ENCODE measurements at regions not wholly inside any gene's neighbourhood (a gene's known extent, or its start where the extent isn't known, plus 50 kb on each side); places are given as distances from the start of the nearest gene placed in this dataset.

GRCh38 chr22:34057726-34058125 lies 137.4 kb upstream of the LARGE1 start:
- RAD21 ChIA-PET (ENCODE audit: low non-redundant PET in 1 of 2, low total read pairs in 2 of 2, uncharacterized antibody in 2 of 2, unreplicated experiment in 2 of 2): no interaction called here
- Histone ChIP-seq H3K79me2 (ENCODE audit: insufficient read depth, low read length) (no peaks in the 10 kb centered on the region), H3K27ac (ENCODE audit: low read depth, low read length) (no peak overlapping the region), H3K9ac (ENCODE audit: low read length) (no peak overlapping the region), H3K36me3 (ENCODE audit: control insufficient read depth in 1 of 2, insufficient read depth in 2 of 2, low read length in 2 of 2) (no peaks in the 10 kb centered on the region), H3K4me3 (replicated peaks in 1 of 2; ENCODE audit: low read depth in 1 of 2, low read length in 2 of 2) (no peak overlapping the region), H3K27me3 (ENCODE audit: insufficient read depth, low read length) (no peaks in the 10 kb centered on the region), H3K9me2 (ENCODE audit: insufficient read depth) (no peaks in the 10 kb centered on the region), H4K20me1 (ENCODE audit: insufficient read depth) (no peaks in the 10 kb centered on the region), H3K9me3 (ENCODE audit: control insufficient read depth in 1 of 2, insufficient read depth in 1 of 2, low read depth in 1 of 2, low read length in 2 of 2) (peaks cover 15 to 38% of the 10 kb centered on the region in 2 experiments; a peak in 2 of 4 replicates), H2AFZ (ENCODE audit: low read depth, low read length, poor library complexity, severe bottlenecking) (no peak overlapping the region), H3K4me1 (ENCODE audit: control insufficient read depth in 1 of 2, insufficient read depth in 2 of 2, low read length in 2 of 2) (no peaks in the 10 kb centered on the region), H3K4me2 (ENCODE audit: low read length) (no peak overlapping the region)
- intact Hi-C loops (cut with micrococcal nuclease): no loop called here
- BruUV-seq (replicated peaks): no TSS peak
- TF ChIP-seq CEBPB (IDR thresholded peaks at IDR 0.05; ENCODE audit: low read depth): no peak
- DNase-seq (ENCODE audit: low read depth, low spot score) (no peak), ATAC-seq (no peak)
- CTCF ChIA-PET: no interaction called here
- POLR2A ChIA-PET: no interaction called here

- no peak for DNase-seq (ENCODE audit: low read depth, low spot score)
- POLR2A ChIA-PET: no interaction called here
- RAD21 ChIA-PET (ENCODE audit: low non-redundant PET in 1 of 2, low total read pairs in 2 of 2, uncharacterized antibody in 2 of 2, unreplicated experiment in 2 of 2): no interaction called here
- Histone ChIP-seq H3K9ac (ENCODE audit: low read length) (no peak overlapping the region), H3K36me3 (ENCODE audit: control insufficient read depth in 1 of 2, insufficient read depth in 2 of 2, low read length in 2 of 2) (no peaks in the 10 kb centered on the region), H3K4me1 (ENCODE audit: control insufficient read depth in 1 of 2, insufficient read depth in 2 of 2, low read length in 2 of 2) (no peaks in the 10 kb centered on the region), H3K4me2 (ENCODE audit: low read length) (no peak overlapping the region), H3K4me3 (replicated peaks in 1 of 2; ENCODE audit: low read depth in 1 of 2, low read length in 2 of 2) (no peak overlapping the region), H3K9me2 (ENCODE audit: insufficient read depth) (no peaks in the 10 kb centered on the region), H3K9me3 (ENCODE audit: control insufficient read depth in 1 of 2, insufficient read depth in 1 of 2, low read depth in 1 of 2, low read length in 2 of 2) (peaks cover 9 to 33% of the 10 kb centered on the region in 2 experiments; a peak in 2 of 4 replicates), H4K20me1 (ENCODE audit: insufficient read depth) (no peaks in the 10 kb centered on the region), H3K27me3 (ENCODE audit: insufficient read depth, low read length) (no peaks in the 10 kb centered on the region), H3K27ac (ENCODE audit: low read depth, low read length) (no peak overlapping the region), H2AFZ (ENCODE audit: low read depth, low read length, poor library complexity, severe bottlenecking) (no peak overlapping the region), H3K79me2 (ENCODE audit: insufficient read depth, low read length) (no peaks in the 10 kb centered on the region)
- no TSS peak for BruUV-seq (replicated peaks)
- CTCF ChIA-PET: no interaction called here
- no peak for ATAC-seq
- intact Hi-C loops (cut with micrococcal nuclease): no loop called here
- TF ChIP-seq JUND (IDR thresholded peaks at IDR 0.05) (no peak), CTCF (IDR thresholded peaks at IDR 0.05 in 2 of 3, conservative IDR thresholded peaks at IDR 0.05 in 1 of 3; ENCODE audit: borderline replicate concordance in 1 of 3, insufficient read depth in 1 of 3, low read depth in 2 of 3, low read length in 2 of 3) (no peak), SRF (IDR thresholded peaks at IDR 0.05; ENCODE audit: low read depth) (no peak), ZFX (IDR thresholded peaks at IDR 0.05) (no peak), CEBPB (IDR thresholded peaks at IDR 0.05; ENCODE audit: low read depth) (no peak), EZH2phosphoT487 (IDR thresholded peaks at IDR 0.05; ENCODE audit: borderline replicate concordance) (no peak), TCF7L2 (IDR thresholded peaks at IDR 0.05; ENCODE audit: borderline replicate concordance, extremely low read depth, insufficient read depth, insufficient read length) (no peak), RAD21 (IDR thresholded peaks at IDR 0.05; ENCODE audit: low read depth) (no peak), EZH2 (IDR thresholded peaks at IDR 0.05) (no peak), POLR2AphosphoS5 (IDR thresholded peaks at IDR 0.05; ENCODE audit: low read depth, low read length) (no peak), ZBTB33 (IDR thresholded peaks at IDR 0.05; ENCODE audit: extremely low read depth, insufficient replicate concordance, low read length) (no peak), REST (IDR thresholded peaks at IDR 0.05; ENCODE audit: low read depth) (no peak), ELF1 (IDR thresholded peaks at IDR 0.05; ENCODE audit: borderline replicate concordance, low read depth) (no peak), ZNF274 (IDR thresholded peaks at IDR 0.05; ENCODE audit: low read depth, low read length) (no peak)
Measured at GRCh38 chr22:34064696-34065095, 144.4 kb upstream of the LARGE1 start.
